GM19351 (cell line): ENCODE measurements at regions not wholly inside any gene's neighbourhood (a gene's known extent, or its start where the extent isn't known, plus 50 kb on each side); places are given as distances from the start of the nearest gene placed in this dataset.
"Not testable (repeated sequence)": the region's sequence is repeated elsewhere in the genome, so short reads cannot be mapped to it uniquely, and the experiment has no call there.

Experiments used
- ATAC-seq: cut with Tn5 transposase; IDR thresholded peaks from one replicate; pipeline ENCODE4 v1.9.1; 2021; ENCODE audit warnings: mild to moderate bottlenecking, moderate library complexity; ENCODE audit not compliant: unreplicated experiment

GRCh38 chr12:114864837-114865551, 181.0 kb upstream of the TBX3 start:
- ATAC-seq = no peak

- no peak for ATAC-seq
Measured at GRCh38 chr12:114863911-114864310, 179.9 kb upstream of the TBX3 start.

GRCh38 chr12:114860969-114861368, 177.0 kb upstream of the TBX3 start:
- no peak for ATAC-seq

GRCh38 chr12:114858388-114859146, 174.6 kb upstream of the TBX3 start:
- ATAC-seq = no peak

- ATAC-seq = no peak
Measured at GRCh38 chr12:114855678-114856077, 171.7 kb upstream of the TBX3 start.

DNA sequence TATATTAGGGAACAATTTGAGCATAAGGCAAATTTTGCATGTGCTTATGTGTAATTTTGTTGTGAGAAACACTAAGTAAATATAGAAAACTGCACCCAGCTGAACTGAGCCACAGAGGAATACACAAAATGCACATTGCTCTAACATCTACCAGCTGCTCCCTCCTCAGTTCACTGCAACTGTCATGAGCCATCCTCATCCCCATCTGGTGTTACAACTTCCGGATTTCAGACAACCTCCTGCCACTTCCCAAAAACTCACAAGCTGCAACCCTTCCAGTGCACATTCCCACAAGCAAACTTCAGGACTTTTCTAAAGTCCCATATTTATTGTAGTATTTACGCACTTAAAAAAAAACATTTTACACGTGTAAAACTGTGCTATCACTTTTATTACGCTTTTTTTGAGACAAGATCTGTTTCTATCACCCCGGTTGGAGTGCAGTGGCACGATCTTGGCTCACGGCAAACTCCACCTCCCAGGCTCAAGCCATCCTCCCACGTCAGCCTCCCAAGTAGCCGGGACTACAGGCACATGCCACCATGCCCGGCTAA, 169.1 kb upstream of the TBX3 start:
- no peak for ATAC-seq

GRCh38 chr12:114851981-114852380, 168.0 kb upstream of the TBX3 start:
- no peak for ATAC-seq

- ATAC-seq = no peak
Measured at GRCh38 chr12:114850661-114851275, 166.8 kb upstream of the TBX3 start.

DNA sequence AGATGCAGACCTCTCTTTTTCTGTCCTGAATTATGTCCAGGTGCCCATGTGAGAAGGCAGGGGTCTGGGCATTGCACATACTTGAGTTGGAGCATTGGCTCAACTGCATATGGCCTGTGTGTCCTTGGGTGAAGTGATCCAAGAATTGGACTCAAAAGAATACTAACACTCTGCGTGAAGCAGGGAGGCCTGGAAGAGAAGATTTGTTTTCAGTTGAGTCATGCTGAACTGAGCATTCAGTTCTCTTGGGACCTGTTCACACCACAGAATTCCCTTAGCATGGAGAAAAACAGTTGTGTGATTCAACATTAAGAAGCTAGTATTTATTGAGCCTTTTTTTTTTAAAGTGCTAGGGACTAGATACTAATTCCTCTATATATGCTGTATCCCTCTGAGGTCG, 164.7 kb upstream of the TBX3 start:
- no peak for ATAC-seq

GRCh38 chr12:114847441-114848035, 163.6 kb upstream of the TBX3 start:
- ATAC-seq = no peak

GRCh38 chr12:114846771-114847170, 162.8 kb upstream of the TBX3 start:
- no peak for ATAC-seq

DNA sequence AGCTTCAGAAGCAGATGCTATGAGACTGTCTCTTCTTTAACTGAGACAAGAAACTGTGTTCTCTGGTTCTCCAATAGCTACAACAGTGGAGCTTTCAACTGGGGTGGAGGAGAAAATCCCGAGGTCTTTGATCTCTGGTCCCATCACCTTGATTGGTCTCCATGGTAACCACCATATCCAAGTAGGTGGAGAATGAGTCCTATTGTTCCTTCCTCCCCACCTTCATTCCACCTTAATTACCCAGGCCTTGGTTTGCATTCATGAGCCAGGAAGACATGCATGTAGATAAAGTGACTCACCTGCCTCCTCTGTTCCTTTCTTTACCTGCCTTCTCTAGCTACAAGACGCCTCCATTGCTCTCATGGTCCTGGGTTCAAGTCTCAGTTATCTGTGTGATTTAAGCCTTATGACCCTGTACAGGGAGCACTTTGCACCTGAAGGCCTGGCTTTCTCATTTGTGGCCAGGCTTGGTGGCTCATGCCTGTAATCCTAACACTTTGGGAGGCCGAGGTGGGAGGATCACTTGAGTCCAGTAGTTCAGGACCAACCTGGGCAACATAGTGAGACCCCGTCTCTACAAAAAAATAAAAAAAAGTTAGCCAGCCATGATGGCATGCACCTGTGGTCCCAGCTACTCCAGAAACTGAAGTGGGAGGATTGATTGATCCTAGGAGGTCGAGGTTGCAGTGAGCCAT, 157.7 kb upstream of the TBX3 start:
- ATAC-seq = no peak

DNA sequence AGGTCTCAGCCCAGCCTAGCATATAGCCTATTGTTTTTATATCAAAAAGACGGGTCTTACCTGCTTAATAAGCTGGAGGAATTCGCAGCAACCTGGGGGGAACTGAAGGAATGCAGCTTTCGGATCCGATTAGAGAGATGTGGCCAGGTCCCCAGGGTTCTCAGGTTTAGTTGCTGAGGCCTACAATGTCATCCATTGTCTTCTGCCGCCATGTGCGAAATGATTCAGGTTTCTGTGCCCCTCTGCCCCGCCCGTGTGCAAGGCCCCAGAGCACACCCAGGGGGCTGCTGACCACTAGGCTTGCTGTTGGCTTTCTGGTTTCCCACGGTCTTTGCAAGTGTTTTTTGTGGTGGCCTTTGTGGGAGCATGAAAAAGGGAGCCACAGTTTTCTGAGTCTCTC, 154.5 kb upstream of the TBX3 start:
- no peak for ATAC-seq

DNA sequence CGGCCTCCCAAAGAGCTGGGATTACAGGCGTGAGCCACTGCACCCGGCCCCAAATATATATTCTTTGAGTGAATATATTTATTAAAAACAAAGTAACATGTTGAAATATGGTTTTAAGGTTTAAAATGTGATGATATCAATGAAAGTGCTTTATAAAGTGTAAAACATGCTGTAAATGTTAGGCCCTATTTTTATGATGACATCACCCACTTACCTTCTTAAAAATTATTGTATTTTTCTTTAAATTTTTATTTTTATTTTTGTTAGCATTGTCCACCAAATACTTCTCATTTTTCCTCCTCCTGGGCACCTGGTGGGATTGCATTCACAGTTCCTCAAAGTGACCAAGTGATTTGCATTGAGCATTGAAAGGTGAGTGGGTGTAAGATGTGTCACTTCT, 152.6 kb upstream of the TBX3 start:
- no peak for ATAC-seq

DNA sequence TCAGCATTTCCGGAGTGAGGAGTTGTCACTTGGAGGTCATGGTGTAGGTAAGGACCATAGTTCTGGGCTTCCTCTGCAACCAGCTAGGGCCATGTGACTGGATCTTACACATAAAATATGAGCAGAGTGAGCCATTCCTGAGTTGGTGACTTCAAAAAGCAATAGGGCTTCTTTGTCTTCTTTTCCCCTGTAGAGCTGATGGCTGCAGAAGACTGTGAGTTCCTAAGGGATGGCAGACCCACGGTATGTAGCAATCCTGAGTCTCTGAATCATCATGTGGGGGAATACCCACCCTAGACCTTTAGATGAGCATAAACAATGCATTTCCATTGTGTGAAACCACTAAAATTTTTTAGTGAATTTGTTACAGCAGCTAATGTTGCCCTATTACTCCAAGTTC, 151.1 kb upstream of the TBX3 start:
- ATAC-seq = no peak

DNA sequence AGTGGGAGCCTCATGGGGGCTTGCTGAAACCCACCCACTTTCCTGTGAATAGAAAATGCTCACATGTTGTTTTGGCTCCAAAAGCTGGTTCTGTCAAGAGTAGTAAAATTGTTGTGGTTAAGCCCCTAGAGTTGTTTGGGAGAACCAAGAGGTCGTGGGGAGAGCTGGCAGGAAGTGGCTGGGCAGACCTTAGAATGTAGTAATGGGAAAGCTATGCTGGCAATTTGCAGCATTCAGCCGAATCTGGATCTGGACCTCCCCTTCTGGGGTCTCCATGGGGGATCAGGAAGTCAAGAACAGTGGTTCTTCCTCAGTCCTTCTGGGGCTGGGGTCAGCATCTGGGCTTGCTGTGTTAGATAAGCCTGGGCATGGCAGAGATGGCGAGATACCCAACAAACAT, 150.6 kb upstream of the TBX3 start:
- no peak for ATAC-seq

- no peak for ATAC-seq
Measured at GRCh38 chr12:114829833-114830232, 145.9 kb upstream of the TBX3 start.

GRCh38 chr12:114829244-114829643, 145.3 kb upstream of the TBX3 start:
- ATAC-seq = not testable (repeated sequence)

GRCh38 chr12:114827461-114827860, 143.5 kb upstream of the TBX3 start:
- no peak for ATAC-seq

- ATAC-seq = no peak
Measured at GRCh38 chr12:114826244-114826643, 142.3 kb upstream of the TBX3 start.

- ATAC-seq = no peak
Measured at GRCh38 chr12:114823724-114824123, 139.7 kb upstream of the TBX3 start.
